Frontal cortex (tissue), 3 donors: ENCODE measurements at regions not wholly inside any gene's neighbourhood (a gene's known extent, or its start where the extent isn't known, plus 50 kb on each side); places are given as distances from the start of the nearest gene placed in this dataset.

ENCODE experiments used
- DNase-seq, 2 donors: peaks; one replicate each; pipeline ENCODE4 v3.0.0; 2012; ENCODE audit warnings: low spot score in 2 of 2
- FAIRE-seq: peaks from 2 replicates; lab custom pipeline; 2012; peaks lifted over from hg19 to GRCh38; lab: Jason Lieb, UNC
- donor health status: control.
- donor health status: control.
- donor health status: control.

- no peak for FAIRE-seq
- DNase-seq = no peak
These were observed 332.1 kb downstream of the DIRAS2 start for GRCh38 chr9:90310521-90310876.

- no peak for FAIRE-seq
These were observed 330.8 kb downstream of the DIRAS2 start for GRCh38 chr9:90311811-90312210.

GRCh38 chr9:90322296-90322695, 320.3 kb downstream of the DIRAS2 start:
- no peak for FAIRE-seq

More at GRCh38 chr9:90311811-90312210, 330.8 kb downstream of the DIRAS2 start:
- no peak for DNase-seq

GRCh38 chr9:90325913-90326653, 316.5 kb downstream of the DIRAS2 start:
- FAIRE-seq (no peak), DNase-seq (no peak)

More at GRCh38 chr9:90322296-90322695, 320.3 kb downstream of the DIRAS2 start:
- DNase-seq = no peak

GRCh38 chr9:90330231-90330630, 312.4 kb downstream of the DIRAS2 start:
- FAIRE-seq (no peak), DNase-seq (no peak)

GRCh38 chr9:90331826-90332575, 310.6 kb downstream of the DIRAS2 start:
- DNase-seq (no peak), FAIRE-seq (no peak)

GRCh38 chr9:90333226-90333625, 309.4 kb downstream of the DIRAS2 start:
- FAIRE-seq = no peak
- no peak for DNase-seq

GRCh38 chr9:90340421-90340820, 302.2 kb downstream of the DIRAS2 start:
- FAIRE-seq = no peak
- DNase-seq = no peak

GRCh38 chr9:90342607-90343006, 300.0 kb downstream of the DIRAS2 start:
- FAIRE-seq (no peak), DNase-seq (no peak)

- FAIRE-seq = no peak
- no peak for DNase-seq
These were observed 299.3 kb downstream of the DIRAS2 start for GRCh38 chr9:90343366-90343765.

GRCh38 chr9:90343991-90344390, 298.6 kb downstream of the DIRAS2 start:
- DNase-seq = no peak
- FAIRE-seq = no peak

GRCh38 chr9:90365666-90366065, 277.0 kb downstream of the DIRAS2 start:
- FAIRE-seq (no peak), DNase-seq (no peak)

GRCh38 chr9:90368241-90368640, 274.4 kb downstream of the DIRAS2 start:
- DNase-seq = no peak
- no peak for FAIRE-seq

GRCh38 chr9:90368928-90369327, 273.7 kb downstream of the DIRAS2 start:
- DNase-seq = no peak
- no peak for FAIRE-seq

GRCh38 chr9:90379771-90380170, 262.9 kb downstream of the DIRAS2 start:
- no peak for FAIRE-seq
- DNase-seq = no peak

GRCh38 chr9:90385146-90385545, 257.5 kb downstream of the DIRAS2 start:
- DNase-seq = no peak
- FAIRE-seq = no peak

- FAIRE-seq = no peak
- no peak for DNase-seq
These were observed 249.1 kb downstream of the DIRAS2 start for GRCh38 chr9:90393365-90394152.

- no peak for FAIRE-seq
- DNase-seq = no peak
These were observed 247.8 kb downstream of the DIRAS2 start for GRCh38 chr9:90394871-90395270.

GRCh38 chr9:90400091-90400490, 242.5 kb downstream of the DIRAS2 start:
- DNase-seq (no peak), FAIRE-seq (no peak)

GRCh38 chr9:90408659-90409058, 234.0 kb downstream of the DIRAS2 start:
- FAIRE-seq (no peak), DNase-seq (no peak)
